Duodenal mucosa (tissue), 2 donors: ENCODE measurements at regions not wholly inside any gene's neighbourhood (a gene's known extent, or its start where the extent isn't known, plus 50 kb on each side); places are given as distances from the start of the nearest gene placed in this dataset.
A peak's percentile ranks its signal among the peaks of the same experiment; 100 is the strongest.

Experiments
- H3K27ac ChIP-seq: one replicate; pipeline ENCODE4 v1.7.0; 2013; ENCODE audit warnings: low read depth, low read length
- H3K27me3 ChIP-seq, 2 donors: one replicate each; pipeline ENCODE4 v1.7.0; 2013; ENCODE audit warnings: low read length in 2 of 2, control low read depth in 1 of 2; ENCODE audit not compliant: insufficient read depth in 2 of 2, control insufficient read depth in 1 of 2
- H3K36me3 ChIP-seq, 2 donors: one replicate each; pipeline ENCODE4 v1.7.0; 2013; ENCODE audit warnings: low read length in 2 of 2, control low read depth in 1 of 2; ENCODE audit not compliant: insufficient read depth in 2 of 2, control insufficient read depth in 1 of 2
- H3K4me1 ChIP-seq, 2 donors: one replicate each; pipeline ENCODE4 v1.7.0; 2013; ENCODE audit warnings: low read length in 2 of 2, control low read depth in 1 of 2; ENCODE audit not compliant: insufficient read depth in 2 of 2, control insufficient read depth in 1 of 2
- H3K4me3 ChIP-seq, 2 donors: one replicate each; pipeline ENCODE4 v1.7.0; 2013; ENCODE audit warnings: low read length in 2 of 2, low read depth in 1 of 2
- H3K9ac ChIP-seq, 2 donors: one replicate each; pipeline ENCODE4 v1.7.0; 2013; ENCODE audit warnings: low read length in 2 of 2, low read depth in 1 of 2
- H3K9me3 ChIP-seq, 2 donors: one replicate each; pipeline ENCODE4 v1.7.0; 2013; ENCODE audit warnings: low read length in 2 of 2, control low read depth in 1 of 2; ENCODE audit not compliant: control insufficient read depth in 1 of 2

DNA sequence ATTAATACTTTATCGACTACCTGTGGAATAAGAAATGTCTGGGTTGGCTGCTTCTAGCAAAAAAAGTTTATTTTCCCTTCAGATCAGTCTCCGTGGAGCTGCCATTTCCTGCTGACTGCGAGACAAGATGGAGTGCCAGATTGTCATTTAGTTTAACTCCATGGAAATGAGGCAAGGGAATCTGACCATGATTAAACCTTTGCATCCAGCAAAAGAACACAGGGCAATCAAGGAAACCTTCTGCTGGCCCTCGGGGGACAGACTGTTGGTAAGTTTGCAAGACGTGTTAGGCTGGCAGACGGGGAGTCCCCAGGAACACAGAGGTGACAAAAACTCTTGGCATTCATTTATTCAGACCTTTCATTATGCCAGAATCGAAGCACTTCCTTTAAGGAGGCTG, 52.2 kb upstream of the SPACA1 start:
- Histone ChIP-seq H3K27me3 (no peaks in the 10 kb centered on the region), H3K36me3 (no peaks in the 10 kb centered on the region), H3K4me1 (no peaks in the 10 kb centered on the region), H3K27ac (no peak overlapping the region), H3K9ac (no peak overlapping the region), H3K4me3 (no peak overlapping the region), H3K9me3 (no peaks in the 10 kb centered on the region)

DNA sequence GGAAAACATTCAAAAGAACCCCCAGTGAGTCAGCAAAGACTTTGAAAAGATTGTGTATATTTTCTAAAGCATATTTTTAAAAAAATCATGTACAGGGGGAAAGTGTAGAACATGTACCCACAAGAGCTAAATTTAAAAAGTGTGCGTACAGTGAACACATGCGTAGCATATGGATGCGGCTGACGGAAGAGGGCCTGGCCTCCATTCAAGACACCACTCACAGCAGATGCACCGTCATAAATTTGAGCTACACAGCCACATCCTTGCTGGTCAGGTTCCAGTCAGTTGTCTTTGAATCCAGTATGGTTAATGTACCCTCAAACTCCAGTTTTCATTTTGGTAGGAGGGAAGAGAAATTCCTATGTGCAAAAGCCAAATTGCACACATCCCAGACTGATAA, 54.3 kb upstream of the SPACA1 start:
- Histone ChIP-seq H3K27ac (no peak overlapping the region), H3K36me3 (no peaks in the 10 kb centered on the region), H3K9me3 (no peaks in the 10 kb centered on the region), H3K4me3 (no peak overlapping the region), H3K27me3 (no peaks in the 10 kb centered on the region), H3K9ac (no peak overlapping the region), H3K4me1 (no peaks in the 10 kb centered on the region)

DNA sequence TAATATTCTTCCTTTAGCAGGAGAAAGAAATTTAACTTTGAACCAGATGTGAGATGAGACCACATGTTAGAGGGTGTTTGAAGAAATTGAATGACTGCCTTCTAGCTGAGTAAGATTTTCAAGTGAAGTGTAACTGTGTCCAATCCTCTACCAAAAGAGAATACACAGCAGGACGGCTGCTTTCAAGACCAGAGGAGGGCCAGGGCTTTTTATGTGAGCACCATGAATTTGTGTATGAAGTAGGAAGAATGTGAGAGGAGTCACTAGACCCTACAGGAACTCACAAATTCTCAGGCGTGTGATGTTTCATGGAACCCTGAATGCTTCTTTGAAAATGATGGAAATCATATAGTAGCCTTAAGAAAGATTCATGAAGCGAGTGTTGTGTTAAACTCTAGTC, 56.8 kb upstream of the SPACA1 start:
- H3K27ac ChIP-seq: no peak overlapping the region

DNA sequence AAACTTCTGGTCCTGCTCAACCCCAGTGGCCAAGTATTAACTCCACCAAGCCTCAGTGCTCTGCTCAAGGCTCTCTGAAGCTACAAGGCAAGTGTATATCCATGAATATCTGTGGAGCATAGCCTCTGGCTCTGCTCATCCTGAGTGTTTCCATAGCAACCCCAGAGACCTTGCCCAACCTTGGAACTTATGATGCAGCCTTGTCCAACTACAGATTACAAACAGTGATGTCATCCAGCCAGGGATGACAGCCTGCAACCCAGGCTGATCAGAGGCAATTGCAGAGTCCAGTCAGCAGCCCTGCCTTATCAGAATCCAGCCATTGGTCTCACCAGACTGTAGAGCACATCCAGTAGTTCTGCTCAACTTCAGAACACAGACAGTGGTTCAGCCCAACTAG, 65.5 kb upstream of the SPACA1 start:
- H3K36me3 ChIP-seq: no peaks in the 10 kb centered on the region
- no peaks in the 10 kb centered on the region for H3K4me1 ChIP-seq
- H3K9me3 ChIP-seq: no peaks in the 10 kb centered on the region
- no peaks in the 10 kb centered on the region for H3K27me3 ChIP-seq
- H3K4me3 ChIP-seq: no peak overlapping the region
- H3K9ac ChIP-seq: no peak overlapping the region
- H3K27ac ChIP-seq: no peak overlapping the region

More for the DNA sequence above, 56.8 kb upstream of the SPACA1 start:
- Histone ChIP-seq H3K36me3 (no peaks in the 10 kb centered on the region), H3K9me3 (no peaks in the 10 kb centered on the region), H3K4me1 (no peaks in the 10 kb centered on the region), H3K27me3 (no peaks in the 10 kb centered on the region), H3K4me3 (no peak overlapping the region), H3K9ac (no peak overlapping the region)

DNA sequence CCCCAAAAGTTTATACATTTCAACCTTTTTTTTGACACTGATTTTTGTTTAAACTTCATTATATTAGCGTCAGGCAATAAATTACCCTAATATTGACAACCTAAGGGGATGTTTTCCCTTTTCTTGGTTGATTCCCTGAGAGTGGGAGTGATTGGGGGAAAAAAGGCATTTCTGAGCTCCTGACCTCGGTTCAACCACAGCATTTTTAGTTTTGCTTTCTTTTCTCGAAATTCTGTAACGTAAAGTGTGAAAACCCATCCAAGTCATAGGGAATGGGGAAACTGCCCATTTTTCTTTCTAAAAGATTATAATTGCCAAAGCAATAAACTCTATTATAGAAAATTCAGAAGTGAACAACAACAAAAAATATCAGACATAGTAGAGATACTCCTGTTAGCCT, 67.9 kb upstream of the SPACA1 start:
- H3K36me3 ChIP-seq: no peaks in the 10 kb centered on the region
- no peak overlapping the region for H3K4me3 ChIP-seq
- no peaks in the 10 kb centered on the region for H3K9me3 ChIP-seq
- no peak overlapping the region for H3K9ac ChIP-seq
- no peaks in the 10 kb centered on the region for H3K27me3 ChIP-seq
- no peaks in the 10 kb centered on the region for H3K4me1 ChIP-seq
- no peak overlapping the region for H3K27ac ChIP-seq

DNA sequence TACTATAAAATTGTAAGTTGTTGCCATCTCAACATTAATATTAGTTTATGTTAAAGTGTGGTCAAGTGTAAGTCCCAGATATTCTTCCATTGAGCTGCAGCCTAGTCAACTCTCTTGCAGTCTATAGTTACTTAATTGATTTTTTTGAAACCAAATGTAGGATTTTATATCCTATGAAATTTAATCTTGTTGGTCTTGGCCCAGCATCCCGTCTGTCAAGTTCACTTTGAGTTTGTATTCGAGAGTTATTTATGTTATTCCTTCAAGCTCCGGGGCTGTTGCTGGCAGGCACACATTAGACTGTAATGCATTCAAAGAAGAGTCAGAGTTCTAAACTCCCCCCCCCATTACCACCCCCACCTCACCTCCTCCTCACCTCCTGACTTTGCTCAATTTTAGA, 71.0 kb upstream of the SPACA1 start:
- H3K36me3 ChIP-seq: no peaks in the 10 kb centered on the region
- H3K4me1 ChIP-seq: no peaks in the 10 kb centered on the region
- H3K9ac ChIP-seq: no peak overlapping the region
- no peak overlapping the region for H3K4me3 ChIP-seq
- no peaks in the 10 kb centered on the region for H3K9me3 ChIP-seq
- no peaks in the 10 kb centered on the region for H3K27me3 ChIP-seq
- no peak overlapping the region for H3K27ac ChIP-seq

DNA sequence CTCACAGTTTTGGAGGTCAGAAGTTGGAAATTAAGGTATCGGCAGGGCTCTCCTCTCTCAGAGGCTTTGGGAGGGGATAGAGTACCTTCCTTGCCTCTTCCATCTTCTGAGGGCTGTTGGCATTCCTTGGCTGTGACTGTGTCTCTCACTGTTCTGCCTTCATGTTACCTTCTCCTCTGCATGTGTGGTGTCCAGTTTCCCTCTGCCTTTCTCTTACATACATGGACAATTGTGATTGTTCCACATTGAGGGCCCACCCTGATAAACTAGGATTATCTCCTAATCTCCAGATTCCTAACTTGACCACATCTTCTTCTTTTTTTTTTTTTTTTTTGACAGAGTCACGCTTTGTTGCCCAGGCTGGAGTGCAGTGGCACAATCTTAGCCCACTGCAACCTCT, 72.1 kb upstream of the SPACA1 start:
- Histone ChIP-seq H3K27ac (no peak overlapping the region), H3K4me1 (no peaks in the 10 kb centered on the region), H3K4me3 (no peak overlapping the region), H3K27me3 (no peaks in the 10 kb centered on the region), H3K9me3 (no peaks in the 10 kb centered on the region), H3K36me3 (no peaks in the 10 kb centered on the region), H3K9ac (no peak overlapping the region)

DNA sequence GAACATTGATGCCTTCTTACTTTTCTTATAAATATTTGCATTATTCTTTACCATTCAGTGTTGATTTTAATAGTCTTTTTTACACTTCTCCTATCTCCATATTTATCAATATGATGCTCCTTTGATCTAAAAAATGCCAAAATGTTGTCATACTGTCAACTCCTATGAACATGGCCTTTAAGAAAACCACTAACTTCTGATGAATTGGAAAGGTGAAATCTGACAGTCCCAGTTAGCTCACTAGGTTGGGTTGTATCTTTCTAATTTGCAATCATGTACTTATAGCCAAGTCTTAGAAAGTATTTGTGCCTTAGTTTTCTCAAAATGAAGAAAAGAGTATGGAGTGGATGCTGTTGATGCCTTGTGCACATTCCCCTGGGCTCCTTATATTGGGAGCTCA, 75.4 kb upstream of the SPACA1 start:
- Histone ChIP-seq H3K36me3 (no peaks in the 10 kb centered on the region), H3K9ac (no peak overlapping the region), H3K9me3 (no peaks in the 10 kb centered on the region), H3K4me3 (no peak overlapping the region), H3K27ac (no peak overlapping the region), H3K4me1 (no peaks in the 10 kb centered on the region), H3K27me3 (peaks cover 8 to 17% of the 10 kb centered on the region in 2 donors)

DNA sequence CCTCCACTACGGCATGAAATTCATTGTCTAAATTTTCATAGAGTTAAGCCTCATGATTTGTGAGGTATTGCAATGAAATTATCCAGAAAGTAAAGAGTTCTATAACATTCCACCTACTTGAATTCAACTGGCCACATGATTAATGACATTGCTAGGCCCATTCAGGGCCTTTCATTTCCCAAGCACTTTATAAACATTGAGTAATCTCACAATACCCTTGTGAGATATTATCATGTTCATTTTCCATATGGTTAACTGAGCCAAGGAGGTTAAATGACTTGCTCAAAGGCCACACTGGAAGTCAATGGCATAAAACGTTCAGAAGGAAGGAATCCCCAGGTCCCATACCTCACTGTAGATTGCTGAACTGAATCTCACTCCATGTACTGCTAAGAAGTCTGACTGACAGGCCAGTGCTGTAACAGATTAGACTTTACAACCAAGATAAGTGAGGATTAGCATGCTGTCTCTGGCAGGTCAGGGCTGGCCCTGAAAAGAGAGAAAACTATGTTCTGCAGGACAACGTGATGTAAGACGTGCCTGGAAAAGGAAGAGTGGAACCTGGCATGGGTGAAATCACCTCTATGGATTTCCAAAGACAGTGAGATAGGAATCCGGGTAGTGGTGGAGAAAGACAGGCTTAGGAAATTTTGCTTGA, 75.9 kb upstream of the SPACA1 start:
- no peak overlapping the region for H3K27ac ChIP-seq
- H3K4me1 ChIP-seq: no peaks in the 10 kb centered on the region
- no peaks in the 10 kb centered on the region for H3K9me3 ChIP-seq
- H3K4me3 ChIP-seq: no peak overlapping the region
- H3K27me3 ChIP-seq: peaks cover 11 to 19% of the 10 kb centered on the region in 2 donors
- no peaks in the 10 kb centered on the region for H3K36me3 ChIP-seq
- H3K9ac ChIP-seq: no peak overlapping the region

DNA sequence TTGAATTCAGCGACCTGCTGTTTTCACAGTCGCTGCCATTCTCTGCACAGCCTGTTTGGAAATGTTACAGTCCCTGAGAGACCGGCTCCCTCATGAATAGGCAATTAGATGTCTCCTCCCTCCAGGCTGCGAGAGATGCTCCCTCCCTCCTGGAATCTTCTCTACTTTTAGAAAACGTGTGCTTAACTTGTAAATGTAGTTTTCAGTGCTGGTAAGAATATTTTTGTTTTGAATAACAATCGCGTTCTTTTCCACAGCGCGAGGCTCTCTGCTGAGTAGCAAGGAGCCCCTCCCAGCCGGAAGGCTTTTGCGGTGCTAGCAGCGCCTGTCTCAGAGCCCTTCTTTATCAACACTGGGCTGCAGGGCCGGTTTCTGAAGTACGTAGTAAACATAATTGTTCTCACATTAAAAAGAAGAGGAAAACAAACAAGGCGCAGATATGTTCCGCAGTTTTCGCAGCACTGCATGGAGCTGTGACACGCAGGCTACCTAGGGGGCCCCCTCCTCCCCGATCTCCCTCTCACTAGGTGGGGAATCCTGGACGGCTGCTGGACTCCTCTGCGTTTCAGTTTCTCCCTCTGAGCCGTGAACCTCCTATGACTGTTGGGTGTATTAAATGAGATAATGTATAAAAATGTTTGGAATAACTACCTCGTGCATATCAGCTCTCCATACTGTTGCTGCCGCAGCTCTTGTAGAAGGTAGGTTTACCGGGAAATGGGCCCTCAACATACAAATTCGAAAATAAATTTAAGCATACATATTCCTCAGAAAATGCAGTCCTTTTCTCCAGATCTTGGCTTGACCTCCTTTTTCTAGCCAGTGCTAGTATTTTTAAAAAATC, 79.0 kb upstream of the SPACA1 start:
- Histone ChIP-seq H3K9me3 (no peaks in the 10 kb centered on the region), H3K4me1 (no peaks in the 10 kb centered on the region), H3K36me3 (no peaks in the 10 kb centered on the region), H3K27ac (no peak overlapping the region), H3K27me3 (peaks cover 11 to 19% of the 10 kb centered on the region in 2 donors), H3K9ac (no peak overlapping the region), H3K4me3 (peak overlapping the region; percentile 61 to 65)
